ENCODE measurements at regions not wholly inside any gene's neighbourhood (a gene's known extent, or its start where the extent isn't known, plus 50 kb on each side); places are given as distances from the start of the nearest gene placed in this dataset.

DNA sequence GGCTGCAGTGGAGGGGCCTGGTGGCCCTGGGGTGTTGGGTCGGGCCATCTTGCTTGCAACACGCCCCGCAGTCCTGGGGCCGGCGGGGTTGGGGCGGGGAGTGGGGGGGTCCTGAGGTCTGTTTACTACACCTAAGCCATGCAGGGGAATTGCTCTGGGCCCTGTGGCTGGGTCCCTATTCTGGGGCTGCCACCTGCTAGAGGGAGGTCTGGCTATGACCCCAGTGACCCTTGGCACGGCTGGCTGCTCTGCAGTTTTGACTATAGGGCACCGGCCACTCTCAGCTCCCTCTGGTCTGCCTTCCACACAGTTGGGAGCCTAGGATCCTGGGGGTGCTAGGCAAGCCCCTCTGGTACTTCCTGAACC, 170.6 kb upstream of the GLI2 start:
- DNase-seq (ENCODE audit: low spot score): no peak
- intact Hi-C loops (cut with DNase I): no loop called here

DNA sequence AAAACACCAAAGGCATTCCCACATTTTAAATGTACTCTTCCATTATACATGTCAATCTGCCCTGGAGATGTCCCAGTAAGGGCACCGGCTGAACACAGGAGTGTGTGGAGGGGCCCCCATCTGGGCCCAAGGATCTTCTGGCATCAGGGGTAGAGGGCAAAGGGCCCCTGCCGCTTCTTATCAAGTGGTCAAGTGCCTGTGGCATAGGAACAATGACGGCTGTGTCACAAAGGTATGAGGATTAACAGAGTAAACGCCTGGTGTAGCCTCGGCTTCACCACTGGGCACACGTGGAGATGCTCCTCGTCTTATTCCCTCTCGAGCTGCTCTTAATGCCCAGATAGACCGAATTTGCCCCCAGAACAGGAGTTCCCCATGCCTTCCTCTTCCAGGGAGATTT, 169.7 kb upstream of the GLI2 start:
- intact Hi-C loops (cut with DNase I): no loop called here
- no peak for DNase-seq (ENCODE audit: low spot score)

- intact Hi-C loops (cut with DNase I): no loop called here
- peak; percentile 96 for DNase-seq (ENCODE audit: low spot score)
Observed at GRCh38 chr2:120566331-120567035, 169.2 kb upstream of the GLI2 start.

- no peak for DNase-seq (ENCODE audit: low spot score)
- intact Hi-C loops (cut with DNase I): no loop called here
Observed at GRCh38 chr2:120567128-120567527, 168.5 kb upstream of the GLI2 start.

GRCh38 chr2:120568089-120568974, 167.3 kb upstream of the GLI2 start:
- no peak for DNase-seq (ENCODE audit: low spot score)
- intact Hi-C loops (cut with DNase I): no loop called here

DNA sequence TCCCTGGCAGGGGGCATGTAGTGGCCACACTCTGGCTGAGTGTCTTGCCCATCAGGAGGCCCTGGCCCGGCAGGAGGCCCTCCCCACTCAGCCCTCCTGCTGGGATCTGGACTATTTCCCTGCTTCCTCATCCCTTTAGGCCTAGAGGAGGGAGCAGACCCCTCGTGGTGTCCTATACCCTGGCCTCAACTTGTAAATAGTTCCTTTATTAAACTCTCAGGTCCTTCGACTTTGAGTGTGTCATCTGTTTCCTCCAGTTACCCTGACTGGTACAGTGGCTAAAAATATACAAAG, 166.7 kb upstream of the GLI2 start:
- no peak for DNase-seq (ENCODE audit: low spot score)
- intact Hi-C loops (cut with DNase I): no loop called here

DNA sequence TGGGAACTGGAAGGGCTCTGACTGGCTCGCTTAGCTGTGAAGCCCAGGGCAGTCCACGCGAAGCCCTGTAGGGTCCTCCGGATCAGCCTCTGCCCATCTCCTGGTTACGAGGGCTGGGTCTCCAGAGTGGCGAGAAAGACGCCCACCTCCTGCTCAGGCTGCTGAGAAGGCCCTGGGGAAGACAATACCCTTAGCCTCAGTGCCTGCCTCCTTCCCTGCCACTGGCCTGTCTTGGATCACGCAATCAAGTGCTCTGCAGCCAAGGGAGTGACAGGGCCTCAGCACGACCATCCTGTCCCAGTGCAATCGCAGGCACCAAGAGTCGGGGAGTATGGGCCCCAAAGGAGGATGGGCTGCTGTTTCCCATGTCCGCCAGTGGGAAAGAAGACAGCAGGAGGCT, 165.7 kb upstream of the GLI2 start:
- DNase-seq (ENCODE audit: low spot score): no peak
- intact Hi-C loops (cut with DNase I): no loop called here

DNA sequence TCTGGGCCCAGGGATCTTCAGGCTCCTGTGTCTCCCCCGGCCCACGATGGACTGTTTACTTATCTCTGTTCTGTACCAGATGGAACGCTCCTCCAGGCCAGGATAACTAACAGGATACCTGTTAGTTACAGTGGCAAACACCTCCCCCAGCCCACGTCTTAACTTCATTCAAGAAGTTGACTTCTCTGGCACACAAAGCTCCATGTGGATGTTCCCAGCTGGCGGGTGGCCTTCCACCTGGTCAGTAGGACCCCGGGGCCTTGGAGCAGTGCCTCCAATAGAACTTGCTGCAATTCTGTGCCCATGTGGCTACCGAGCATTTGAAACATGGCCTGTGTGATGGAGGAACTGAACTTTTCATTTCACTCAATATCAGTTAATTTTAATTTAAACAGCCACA, 165.1 kb upstream of the GLI2 start:
- intact Hi-C loops (cut with DNase I): no loop called here

DNA sequence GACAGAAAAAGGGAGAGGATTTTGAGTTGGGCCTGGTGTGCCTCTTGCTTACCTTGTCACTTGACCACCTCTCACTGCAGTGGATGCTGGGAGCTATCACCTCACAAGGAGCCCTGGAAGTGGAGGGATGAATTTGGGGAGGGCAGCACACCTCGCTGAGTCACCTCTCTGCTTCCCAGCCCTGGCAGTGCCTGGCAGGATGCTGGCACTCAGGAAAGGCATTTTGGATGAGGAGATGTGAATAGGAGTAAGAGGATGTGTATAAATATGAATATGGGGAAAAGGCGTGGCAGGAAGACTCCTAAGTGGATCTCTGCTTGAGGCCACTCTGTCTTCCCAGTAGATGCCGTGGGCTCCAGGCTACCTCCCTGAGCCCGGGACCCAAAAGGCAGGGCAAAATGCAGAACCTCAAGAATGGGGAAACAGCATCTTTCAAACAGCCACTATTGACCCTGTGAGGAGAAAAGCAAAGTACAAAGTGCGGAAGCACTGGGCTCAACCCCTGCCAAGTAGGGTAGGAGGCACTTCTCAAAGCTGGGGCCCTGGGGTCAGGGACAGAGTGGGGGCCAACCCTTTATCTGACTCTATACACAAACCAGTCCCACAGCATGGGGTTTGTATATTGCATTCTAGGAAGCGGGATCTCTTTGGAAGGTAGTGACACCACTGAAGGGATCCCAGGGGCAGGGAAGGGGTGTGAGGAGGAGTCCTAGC, 164.5 kb upstream of the GLI2 start:
- DNase-seq (ENCODE audit: low spot score): no peak
- intact Hi-C loops (cut with DNase I): no loop called here

More for the DNA sequence above, 165.1 kb upstream of the GLI2 start:
- no peak for DNase-seq (ENCODE audit: low spot score)

- no peak for DNase-seq (ENCODE audit: low spot score)
- intact Hi-C loops (cut with DNase I): no loop called here
Observed at GRCh38 chr2:120572226-120572625, 163.4 kb upstream of the GLI2 start.

GRCh38 chr2:120574620-120575019, 161.0 kb upstream of the GLI2 start:
- DNase-seq (ENCODE audit: low spot score): no peak
- intact Hi-C loops (cut with DNase I): loop anchor here in 1 of 2 donors (1.0 kb wide), 1 partner anchor 21 kb away; no protein-coding TSS in a partner anchor

- intact Hi-C loops (cut with DNase I): no loop called here
- DNase-seq (ENCODE audit: low spot score): no peak
Observed at GRCh38 chr2:120575966-120576365, 159.7 kb upstream of the GLI2 start.

GRCh38 chr2:120576509-120577474, 158.9 kb upstream of the GLI2 start:
- DNase-seq (ENCODE audit: low spot score): no peak
- intact Hi-C loops (cut with DNase I): no loop called here

DNA sequence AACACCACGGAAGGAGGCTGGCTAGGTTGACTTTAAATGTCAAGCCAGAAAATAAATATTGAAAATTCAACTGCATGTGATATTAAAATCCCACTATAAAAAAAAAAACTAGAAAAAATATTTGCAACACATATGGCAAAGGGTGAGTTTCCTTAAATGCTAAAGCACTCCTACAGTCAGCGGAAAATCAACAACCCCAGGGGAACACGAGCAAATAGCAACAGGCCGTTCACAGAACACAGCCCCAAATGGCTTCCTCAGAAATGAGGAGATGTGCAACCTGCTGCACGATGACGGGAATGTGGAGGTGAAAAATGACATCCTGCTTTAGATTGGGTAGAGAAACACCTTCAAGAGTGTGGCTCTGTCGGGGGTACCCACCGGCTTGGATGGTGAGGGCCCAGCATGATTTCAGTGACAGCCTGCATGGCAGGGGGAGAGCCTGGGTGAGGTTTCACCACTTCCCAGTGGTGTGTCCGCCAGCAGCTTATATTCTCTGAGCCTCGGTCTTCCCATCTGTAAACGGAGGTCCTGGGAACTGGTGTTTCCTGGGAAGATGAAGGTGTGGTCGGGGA, 157.9 kb upstream of the GLI2 start:
- no peak for DNase-seq (ENCODE audit: low spot score)
- intact Hi-C loops (cut with DNase I): no loop called here

DNA sequence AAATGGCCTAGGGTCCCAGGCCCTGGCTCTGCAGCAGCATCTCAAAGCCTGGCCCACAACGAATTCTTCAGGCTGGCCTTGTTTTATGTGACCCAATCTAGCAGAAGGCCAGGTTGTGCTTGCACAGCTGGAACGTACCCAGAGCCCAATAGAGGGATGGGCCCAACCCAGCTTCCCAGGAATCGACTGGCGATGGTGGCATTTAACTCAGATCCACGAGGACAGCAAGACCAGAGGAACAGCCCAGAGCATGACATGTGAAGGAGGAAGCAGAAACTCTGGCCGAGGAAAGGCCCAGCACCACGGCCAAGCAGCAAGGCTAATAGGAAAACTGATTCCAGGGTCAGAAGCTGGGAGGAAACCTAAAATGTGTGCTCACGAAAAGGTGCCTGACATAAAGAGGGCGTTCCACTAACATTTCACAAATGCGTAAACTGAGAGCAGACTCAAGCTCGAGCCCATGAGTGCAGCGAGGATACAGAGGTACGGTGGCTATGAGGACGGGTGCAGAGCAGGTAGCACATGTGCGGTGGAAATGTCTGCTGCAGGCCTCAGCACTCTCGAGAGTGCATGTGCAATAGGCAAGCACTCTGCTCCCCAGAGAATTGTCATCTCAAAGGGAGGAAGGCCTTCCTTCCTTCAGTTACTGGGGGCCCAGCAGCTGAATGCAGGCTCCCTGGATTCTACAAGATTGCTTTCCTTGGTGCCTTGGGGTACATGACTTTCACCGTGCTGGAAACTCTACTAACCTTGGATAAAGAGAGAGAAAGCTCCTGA, 156.9 kb upstream of the GLI2 start:
- intact Hi-C loops (cut with DNase I): no loop called here

DNA sequence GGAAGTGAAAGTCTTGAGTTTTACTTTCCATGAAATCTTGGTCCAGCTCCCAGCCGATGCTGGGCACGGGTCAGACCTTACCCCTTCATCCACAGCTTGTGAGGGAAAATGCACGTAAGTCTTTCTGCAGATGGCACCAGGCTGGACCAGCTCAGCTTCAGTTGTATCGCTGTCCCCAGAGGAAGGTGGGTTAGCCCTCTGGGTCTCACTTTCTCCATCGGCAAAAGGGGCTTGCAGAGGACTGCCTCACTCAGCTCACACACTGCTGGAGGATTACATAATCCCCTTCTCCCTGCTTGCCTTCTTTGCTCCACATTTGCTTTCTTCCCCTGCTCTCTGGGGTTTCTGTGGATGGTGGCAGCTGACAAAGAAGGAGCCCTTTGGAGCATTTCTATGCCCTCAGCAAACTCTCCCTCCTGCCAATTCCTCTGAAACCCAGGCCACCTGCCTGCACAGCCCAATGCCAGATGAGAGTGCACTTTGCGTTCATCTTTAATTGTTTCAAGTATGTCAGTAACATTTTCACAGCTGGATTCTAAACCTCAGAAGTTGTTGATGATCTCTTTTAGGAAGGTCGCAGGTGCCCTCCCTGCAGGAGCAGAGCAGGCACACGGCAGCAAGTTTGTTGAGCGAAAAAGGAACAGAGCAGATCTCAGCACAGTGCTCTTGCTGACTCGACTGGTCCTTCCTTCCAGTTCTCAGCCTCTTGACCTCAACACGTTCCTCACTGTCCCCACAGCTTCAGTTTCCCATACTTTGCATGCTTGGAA, 155.6 kb upstream of the GLI2 start:
- intact Hi-C loops (cut with DNase I): no loop called here
- DNase-seq (ENCODE audit: low spot score): no peak

More for the DNA sequence above, 156.9 kb upstream of the GLI2 start:
- no peak for DNase-seq (ENCODE audit: low spot score)

DNA sequence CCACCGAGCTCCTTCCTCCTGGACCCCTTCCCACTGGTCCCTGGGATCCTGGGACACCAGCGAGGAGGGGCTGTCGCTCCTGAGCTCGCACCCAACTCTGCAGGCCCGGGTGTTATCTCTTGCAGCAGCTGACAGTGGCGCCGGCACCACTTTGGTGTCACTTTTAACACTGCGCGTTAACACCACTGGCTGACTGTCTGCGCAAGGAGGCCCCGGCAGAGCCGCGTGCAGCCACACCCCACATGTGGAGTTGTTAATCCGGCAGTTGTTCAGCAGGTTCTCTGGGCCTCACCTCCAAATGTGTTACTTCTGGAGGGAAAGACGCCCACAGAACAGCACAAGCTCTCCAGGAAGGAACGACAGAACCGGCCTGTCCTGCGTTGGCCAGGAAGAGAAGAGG, 155.0 kb upstream of the GLI2 start:
- DNase-seq (ENCODE audit: low spot score): no peak
- intact Hi-C loops (cut with DNase I): no loop called here

Measured in posterior vena cava (tissue), 2 donors.